ENCODE measurements at regions not wholly inside any gene's neighbourhood (a gene's known extent, or its start where the extent isn't known, plus 50 kb on each side); places are given as distances from the start of the nearest gene placed in this dataset.

- intact Hi-C loops (cut with DNase I) = no loop called here
- no peak for DNase-seq
- H3K27ac ChIP-seq = no peak overlapping the region
- WGBS, 2 donors = 63 to 80% methylated on average over 4 of the region's 4 CpGs
- TF ChIP-seq POLR2A (IDR thresholded peaks at IDR 0.05) (no peak), CTCF (IDR thresholded peaks at IDR 0.05) (no peak), EP300 (IDR thresholded peaks at IDR 0.05) (no peak), POLR2AphosphoS5 (IDR thresholded peaks at IDR 0.05) (no peak)
- H3K9me3 ChIP-seq = no peaks in the 10 kb centered on the region
- H3K4me1 ChIP-seq = no peaks in the 10 kb centered on the region
- no peaks in the 10 kb centered on the region for H3K36me3 ChIP-seq
- H3K27me3 ChIP-seq = no peaks in the 10 kb centered on the region
- no peak overlapping the region for H3K4me3 ChIP-seq
Measured at GRCh38 chr20:40771308-40771610, 82.2 kb upstream of the MAFB start.

GRCh38 chr20:40771848-40772511 is 82.9 kb upstream of the MAFB start:
- Histone ChIP-seq H3K27ac (no peak overlapping the region), H3K4me3 (no peak overlapping the region), H3K4me1 (no peaks in the 10 kb centered on the region), H3K36me3 (no peaks in the 10 kb centered on the region), H3K9me3 (no peaks in the 10 kb centered on the region), H3K27me3 (no peaks in the 10 kb centered on the region)
- DNase-seq = no peak
- intact Hi-C loops (cut with DNase I) = no loop called here
- 86 to 95% methylated on average over 7 of the region's 7 CpGs for WGBS, 2 donors
- no peak for TF ChIP-seq CTCF (IDR thresholded peaks at IDR 0.05)
- TF ChIP-seq POLR2A (IDR thresholded peaks at IDR 0.05) = no peak
- TF ChIP-seq EP300 (IDR thresholded peaks at IDR 0.05) = no peak
- TF ChIP-seq POLR2AphosphoS5 (IDR thresholded peaks at IDR 0.05) = no peak

GRCh38 chr20:40773376-40773775 is 84.3 kb upstream of the MAFB start:
- TF ChIP-seq EP300 (IDR thresholded peaks at IDR 0.05) (no peak), POLR2AphosphoS5 (IDR thresholded peaks at IDR 0.05) (no peak), CTCF (IDR thresholded peaks at IDR 0.05) (no peak), POLR2A (IDR thresholded peaks at IDR 0.05) (no peak)
- no peaks in the 10 kb centered on the region for H3K9me3 ChIP-seq
- intact Hi-C loops (cut with DNase I) = no loop called here
- no peak for DNase-seq
- H3K4me1 ChIP-seq = no peaks in the 10 kb centered on the region
- H3K4me3 ChIP-seq = no peak overlapping the region
- H3K27me3 ChIP-seq = no peaks in the 10 kb centered on the region
- no peak overlapping the region for H3K27ac ChIP-seq
- H3K36me3 ChIP-seq = no peaks in the 10 kb centered on the region
- 70 to 84% methylated on average over 3 of the region's 3 CpGs for WGBS, 2 donors

GRCh38 chr20:40774252-40774651 is 85.2 kb upstream of the MAFB start:
- no peak for DNase-seq
- no peaks in the 10 kb centered on the region for H3K9me3 ChIP-seq
- no peaks in the 10 kb centered on the region for H3K36me3 ChIP-seq
- WGBS, 2 donors = 46 to 57% methylated on average over 4 of the region's 4 CpGs
- no peak overlapping the region for H3K4me3 ChIP-seq
- no peak overlapping the region for H3K27ac ChIP-seq
- H3K27me3 ChIP-seq = no peaks in the 10 kb centered on the region
- no peaks in the 10 kb centered on the region for H3K4me1 ChIP-seq
- intact Hi-C loops (cut with DNase I) = no loop called here
- TF ChIP-seq EP300 (IDR thresholded peaks at IDR 0.05) (no peak), POLR2AphosphoS5 (IDR thresholded peaks at IDR 0.05) (no peak), POLR2A (IDR thresholded peaks at IDR 0.05) (no peak), CTCF (IDR thresholded peaks at IDR 0.05) (no peak)

GRCh38 chr20:40775561-40776146 is 86.6 kb upstream of the MAFB start:
- H3K4me3 ChIP-seq = no peak overlapping the region
- H3K36me3 ChIP-seq = no peaks in the 10 kb centered on the region
- 74 to 82% methylated on average over 2 of the region's 2 CpGs for WGBS, 2 donors
- no peaks in the 10 kb centered on the region for H3K9me3 ChIP-seq
- TF ChIP-seq EP300 (IDR thresholded peaks at IDR 0.05) (no peak), CTCF (IDR thresholded peaks at IDR 0.05) (no peak), POLR2A (IDR thresholded peaks at IDR 0.05) (no peak), POLR2AphosphoS5 (IDR thresholded peaks at IDR 0.05) (no peak)
- no peak overlapping the region for H3K27ac ChIP-seq
- H3K4me1 ChIP-seq = no peaks in the 10 kb centered on the region
- no peaks in the 10 kb centered on the region for H3K27me3 ChIP-seq
- DNase-seq = no peak
- intact Hi-C loops (cut with DNase I) = no loop called here
